Skin of body (tissue), 1 donor: ENCODE measurements at regions not wholly inside any gene's neighbourhood (a gene's known extent, or its start where the extent isn't known, plus 50 kb on each side); places are given as distances from the start of the nearest gene placed in this dataset.

ENCODE experiments used
- DNase-seq: peaks from one replicate; lab custom pipeline; 2025; lab: John Stamatoyannopoulos, UW

DNA sequence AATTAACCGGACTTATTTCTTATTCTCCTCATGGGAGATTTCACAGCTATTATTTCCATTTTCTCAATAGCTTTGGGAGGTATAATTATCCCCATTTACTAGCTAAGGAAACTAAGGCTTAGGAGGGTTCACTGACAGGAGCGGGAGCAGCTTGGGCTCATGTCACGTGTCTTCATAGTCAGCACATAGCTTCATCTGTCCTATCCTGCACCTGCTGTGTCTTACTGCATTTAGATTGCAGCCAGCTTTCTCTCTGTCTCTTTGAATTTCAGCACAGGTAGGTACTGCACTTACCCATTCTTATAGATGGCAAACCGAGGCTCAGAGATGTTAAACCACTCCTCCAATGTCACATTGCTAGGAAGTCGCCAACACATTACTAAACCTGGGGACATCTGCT lies 839.9 kb downstream of the MAFB start:
- DNase-seq: no peak

- no peak for DNase-seq
Observed at GRCh38 chr20:39839399-39840119, 849.5 kb downstream of the MAFB start.

DNA sequence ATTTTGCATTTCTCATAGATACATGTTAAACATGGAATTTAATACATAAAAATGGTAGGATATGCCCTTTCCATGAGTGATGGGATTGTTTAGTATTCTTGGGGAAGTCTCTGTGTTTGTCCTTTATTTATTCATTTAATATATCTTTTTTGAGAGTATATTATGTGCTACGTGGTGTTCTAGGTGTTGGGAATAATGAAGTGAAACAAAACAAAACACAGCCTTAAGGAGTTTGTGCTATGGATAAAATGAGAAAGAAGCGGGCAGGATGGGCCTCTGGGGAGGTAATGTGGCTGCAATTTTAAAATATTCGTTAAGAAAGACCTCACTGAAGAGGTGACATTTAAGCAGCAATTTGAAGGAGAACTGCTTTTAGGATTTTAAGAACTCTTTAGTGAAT lies 851.5 kb downstream of the MAFB start:
- DNase-seq: no peak

GRCh38 chr20:39835130-39835842 lies 853.8 kb downstream of the MAFB start:
- no peak for DNase-seq

DNA sequence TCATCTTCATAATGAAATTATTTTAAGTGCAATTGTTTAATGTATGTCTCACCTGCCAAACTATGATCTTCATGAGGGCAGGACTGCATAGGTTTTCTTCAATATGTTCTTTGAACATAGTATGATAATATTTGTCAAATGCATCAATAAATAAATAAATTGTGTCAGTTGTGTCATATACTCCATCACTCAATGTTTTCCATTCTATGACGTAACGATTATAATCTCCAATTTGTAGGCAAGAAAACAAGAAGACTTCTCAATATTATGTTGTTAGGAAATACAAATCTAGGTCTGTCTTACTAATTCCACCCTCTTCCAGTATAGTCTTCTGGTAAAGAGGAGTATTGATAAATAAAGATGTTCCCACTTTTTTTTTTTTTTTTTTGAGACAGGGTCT lies 858.1 kb downstream of the MAFB start:
- no peak for DNase-seq

DNA sequence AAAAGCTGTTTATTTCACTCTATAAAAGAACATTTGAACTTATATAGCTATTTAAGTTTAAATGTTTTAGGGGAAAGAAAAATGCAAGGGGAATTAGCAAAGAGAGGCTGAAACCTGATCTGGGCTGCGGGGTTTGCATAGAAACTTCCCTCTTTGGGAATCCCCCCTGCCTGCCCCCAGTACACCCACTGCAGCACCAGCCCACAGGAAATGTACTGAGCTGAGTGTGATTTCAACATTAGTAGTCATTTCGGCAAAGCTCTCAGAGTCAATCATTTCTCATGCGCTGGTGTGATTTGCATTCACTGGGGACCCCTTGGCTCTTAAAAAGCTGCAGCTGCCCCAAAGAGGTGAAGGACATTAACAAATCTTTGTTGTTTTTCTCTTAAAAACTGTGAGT lies 859.4 kb downstream of the MAFB start:
- no peak for DNase-seq

DNA sequence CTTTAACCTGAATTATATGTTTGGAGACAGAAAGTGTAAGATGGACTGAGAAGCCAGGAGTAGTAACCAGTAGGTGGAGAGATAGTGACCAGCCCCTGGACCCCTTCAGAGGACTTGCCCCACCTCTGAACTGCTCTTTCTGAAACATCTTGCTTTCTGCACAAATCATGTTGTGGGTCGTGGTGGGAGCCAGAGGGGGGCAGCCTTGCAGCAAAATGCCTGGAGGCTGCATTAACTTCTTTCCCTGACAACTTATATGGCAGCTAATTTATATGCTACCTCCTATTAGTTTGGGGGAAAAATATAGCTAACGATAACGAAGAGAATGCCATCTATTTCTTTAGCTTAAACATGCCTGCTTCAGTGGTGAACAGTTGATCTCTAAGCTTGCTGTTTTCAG lies 859.8 kb downstream of the MAFB start:
- no peak for DNase-seq

DNA sequence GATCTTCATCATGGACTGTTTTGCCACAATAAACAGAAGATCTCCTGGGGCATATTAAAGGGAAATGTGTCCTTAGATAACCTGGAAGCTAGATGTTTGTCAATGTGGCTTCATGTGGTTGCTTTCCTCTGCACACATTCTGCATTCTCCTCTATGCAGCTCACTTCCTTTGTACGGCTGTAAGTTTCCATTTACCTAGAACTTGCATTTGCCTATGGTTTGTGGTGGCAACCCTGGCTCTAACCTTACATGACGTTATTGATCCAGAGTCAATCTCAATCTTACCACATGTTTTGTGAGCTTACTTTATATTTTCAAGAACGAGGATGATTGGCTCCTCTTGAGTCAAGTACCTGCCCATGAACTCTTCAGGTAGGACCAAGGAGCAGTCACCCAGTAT lies 863.1 kb downstream of the MAFB start:
- DNase-seq: no peak

GRCh38 chr20:39825524-39825923 lies 863.4 kb downstream of the DHX35 start:
- no peak for DNase-seq

- no peak for DNase-seq
Observed at GRCh38 chr20:39823224-39823623, 861.1 kb downstream of the DHX35 start.

DNA sequence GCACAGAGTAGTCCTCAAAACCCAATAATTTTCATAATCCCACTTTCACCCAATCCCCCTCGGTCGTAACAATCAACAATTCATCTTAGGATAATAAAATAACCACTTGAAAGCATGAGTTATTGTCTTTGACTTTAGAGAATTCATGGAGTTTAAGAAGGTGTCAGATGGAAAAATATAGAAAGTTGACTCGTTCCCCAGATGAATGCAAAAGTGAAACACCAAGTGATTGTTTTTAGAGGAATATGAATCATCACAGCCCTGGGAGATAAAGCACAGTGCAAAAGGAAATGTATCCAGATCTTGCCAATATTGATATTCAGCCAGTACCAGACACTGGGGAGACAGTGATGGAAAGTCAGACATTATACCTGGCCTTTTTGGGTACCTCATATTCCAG lies 860.5 kb downstream of the DHX35 start:
- no peak for DNase-seq

GRCh38 chr20:39813190-39813829 lies 851.2 kb downstream of the DHX35 start:
- no peak for DNase-seq

GRCh38 chr20:39812116-39812515 lies 850.0 kb downstream of the DHX35 start:
- no peak for DNase-seq

- no peak for DNase-seq
Observed at GRCh38 chr20:39810309-39810708, 848.2 kb downstream of the DHX35 start.

GRCh38 chr20:39808613-39809012 lies 846.5 kb downstream of the DHX35 start:
- no peak for DNase-seq

DNA sequence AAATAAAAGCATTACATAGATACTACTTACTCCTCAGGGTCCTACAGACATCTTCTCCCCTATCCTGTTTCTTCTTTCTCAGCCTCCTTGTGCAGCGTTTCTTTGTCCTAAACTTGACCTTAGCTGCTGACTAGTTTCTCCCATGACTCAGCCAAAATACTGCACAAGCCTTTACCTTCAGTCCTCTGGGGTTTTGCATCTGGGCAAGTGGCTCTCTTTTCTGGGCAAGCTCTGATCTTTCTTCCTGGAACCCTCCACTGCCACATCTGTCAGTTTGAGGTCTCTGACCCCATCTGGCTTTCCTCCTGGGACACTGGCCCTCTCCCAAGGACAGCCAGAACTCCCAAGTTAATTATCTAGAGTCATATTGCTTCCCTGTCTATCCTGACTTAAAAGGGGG lies 838.4 kb downstream of the DHX35 start:
- no peak for DNase-seq

DNA sequence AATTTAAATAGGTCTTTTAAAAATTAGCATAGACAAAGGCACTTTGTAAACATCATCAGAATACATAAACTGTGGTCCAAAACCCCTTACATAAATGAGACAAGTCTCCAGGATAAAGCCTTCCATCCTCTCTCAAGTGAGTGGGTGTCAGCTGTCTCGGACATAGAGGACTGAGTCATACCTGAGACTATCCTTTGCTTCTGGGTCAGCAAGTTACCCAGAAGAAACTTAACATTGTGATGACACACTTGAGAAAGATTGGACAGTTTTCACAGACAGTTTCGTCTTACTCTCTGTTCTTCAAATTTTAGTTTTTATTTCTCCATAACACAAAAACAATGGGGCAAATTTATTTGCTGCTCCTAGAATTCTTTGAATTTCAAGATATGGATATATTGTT lies 838.0 kb downstream of the DHX35 start:
- no peak for DNase-seq

- no peak for DNase-seq
Observed at GRCh38 chr20:39799366-39799965, 837.3 kb downstream of the DHX35 start.

DNA sequence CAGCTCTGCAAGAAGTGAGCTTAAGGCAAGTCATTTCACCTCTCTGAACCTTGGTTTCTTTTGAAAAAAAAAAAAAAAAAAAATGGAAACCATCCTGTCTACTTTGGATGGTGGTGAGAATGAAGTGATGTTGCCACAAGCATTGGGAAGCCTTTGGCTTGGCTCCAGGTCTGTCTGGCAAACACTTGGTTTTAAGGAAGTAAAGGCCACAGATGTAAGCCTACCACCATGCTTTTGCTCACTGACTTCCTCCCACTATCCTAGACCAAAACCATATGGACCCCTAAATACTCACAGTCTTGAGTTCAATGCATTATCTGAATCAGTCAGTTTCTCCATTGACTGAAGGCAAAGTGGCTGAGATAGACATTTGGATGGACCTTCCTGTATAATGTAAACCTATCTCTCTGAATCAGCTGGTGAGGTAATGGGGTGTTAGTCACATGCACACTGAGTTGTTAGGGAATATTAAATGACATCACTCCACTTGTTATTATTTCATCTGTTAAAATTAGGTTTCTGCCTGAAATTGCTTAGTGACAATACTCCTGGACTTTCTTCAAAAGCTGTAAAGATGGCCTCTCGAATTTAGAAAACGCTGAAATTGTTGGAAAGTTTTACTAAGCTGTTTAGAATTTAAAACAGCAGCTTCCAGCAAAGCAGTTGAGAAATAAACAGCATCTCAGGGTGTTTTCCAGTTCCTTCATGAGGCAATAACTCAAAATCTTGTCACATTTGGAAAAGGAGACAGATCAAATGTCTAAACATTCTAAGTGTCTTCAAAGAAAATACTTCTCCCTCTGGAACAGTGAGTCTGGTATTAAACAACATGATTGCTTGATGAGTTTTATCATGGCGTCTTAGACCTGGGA lies 833.5 kb downstream of the DHX35 start:
- peak; percentile 73 for DNase-seq

GRCh38 chr20:39792334-39792733 lies 830.2 kb downstream of the DHX35 start:
- DNase-seq: no peak

DNA sequence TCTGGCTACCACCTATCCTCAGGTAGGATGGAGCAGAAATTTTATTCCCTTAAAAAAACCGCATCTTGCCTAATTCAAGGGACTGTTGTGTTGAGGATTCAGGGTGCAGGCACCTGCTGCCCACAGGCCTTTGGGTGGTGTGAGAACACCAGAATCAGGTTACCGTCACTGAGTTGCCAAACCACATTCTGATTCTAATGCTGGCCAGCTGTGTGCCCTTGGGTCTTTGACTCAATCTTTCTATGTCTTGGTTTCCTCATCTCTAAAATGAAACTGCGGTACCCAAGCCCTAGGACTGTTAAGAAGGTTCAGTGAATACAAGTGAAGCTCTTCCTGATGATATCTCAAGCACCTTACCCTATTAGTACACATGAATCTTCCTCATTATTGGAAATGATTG lies 827.3 kb downstream of the DHX35 start:
- DNase-seq: no peak
